Thoracic aorta (tissue), 2 donors: ENCODE measurements at regions not wholly inside any gene's neighbourhood (a gene's known extent, or its start where the extent isn't known, plus 50 kb on each side); places are given as distances from the start of the nearest gene placed in this dataset.

ENCODE experiments used
- ATAC-seq: fragments of 150-250 bp; one replicate; pipeline ENCODE4 v1.8.0; 2017; ENCODE audit warnings: low read depth; ENCODE audit not compliant: insufficient number of reproducible peaks, low FRiP score
- DNase-seq: peaks from one replicate; pipeline ENCODE4 v3.0.0-alpha.2; 2020; ENCODE audit warnings: low spot score
- H3K27ac ChIP-seq, 2 donors: fragments of 200-600 bp; sonication (generic); 1 replicate in 1 of 2; 2 replicates in 1 of 2; pipeline ENCODE4 v1.5.1; 2016; ENCODE audit warnings: mild to moderate bottlenecking in 2 of 2, moderate library complexity in 2 of 2
- H3K27me3 ChIP-seq: fragments of 200-600 bp; sonication (generic); replicated peaks from 2 replicates; pipeline ENCODE4 v1.6.0; 2016; ENCODE audit warnings: mild to moderate bottlenecking; ENCODE audit not compliant: insufficient read depth
- H3K36me3 ChIP-seq: fragments of 200-600 bp; sonication (generic); one replicate; pipeline ENCODE4 v1.5.1; 2016
- H3K4me1 ChIP-seq, 2 donors: fragments of 200-600 bp; sonication (generic); 1 replicate in 1 of 2; 2 replicates in 1 of 2; pipeline versions ENCODE4 v1.5.1 to v1.6.0; 2016; ENCODE audit warnings: low read depth in 2 of 2, mild to moderate bottlenecking in 1 of 2; ENCODE audit not compliant: control insufficient read depth in 1 of 2
- H3K4me3 ChIP-seq: fragments of 200-600 bp; sonication (generic); 2 replicates; pipeline ENCODE4 v1.5.1; 2016; ENCODE audit warnings: mild to moderate bottlenecking
- H3K9me3 ChIP-seq: fragments of 200-600 bp; sonication (generic); 2 replicates; pipeline ENCODE4 v1.5.1; 2016
- CTCF ChIP-seq: fragments of 200-600 bp; sonication (generic); IDR thresholded peaks from one replicate; pipeline ENCODE4 v1.5.1; 2019; ENCODE audit warnings: antibody characterized with exemption

- Histone ChIP-seq H3K4me1 (peaks cover 0 to 8% of the 10 kb centered on the region in 2 donors), H3K27me3 (no peaks in the 10 kb centered on the region), H3K9me3 (peaks cover 3% of the 10 kb centered on the region), H3K36me3 (no peaks in the 10 kb centered on the region), H3K27ac (no peak overlapping the region), H3K4me3 (no peak overlapping the region)
- DNase-seq (no peak), ATAC-seq (no peak)
- TF ChIP-seq CTCF, result no peak
Measured at GRCh38 chr11:69962152-69962551, 116.0 kb upstream of the ANO1 start.

GRCh38 chr11:69963533-69964246 lies 114.4 kb upstream of the ANO1 start:
- ATAC-seq (no peak), DNase-seq (no peak)
- Histone ChIP-seq H3K27me3 (no peaks in the 10 kb centered on the region), H3K36me3 (no peaks in the 10 kb centered on the region), H3K27ac (peak overlapping the region in 1 of 2 donors; percentile 8), H3K9me3 (peaks cover 3% of the 10 kb centered on the region), H3K4me1 (peaks cover 7 to 23% of the 10 kb centered on the region in 2 donors), H3K4me3 (no peak overlapping the region)
- no peak for TF ChIP-seq CTCF

GRCh38 chr11:69964247-69964643 lies 113.9 kb upstream of the ANO1 start:
- DNase-seq (no peak), ATAC-seq (no peak)
- no peak overlapping the region for H3K4me3 ChIP-seq
- TF ChIP-seq CTCF, result no peak
- H3K4me1 ChIP-seq, result peaks cover 7 to 29% of the 10 kb centered on the region in 2 donors
- H3K9me3 ChIP-seq, result peaks cover under 1% of the 10 kb centered on the region
- no peaks in the 10 kb centered on the region for H3K27me3 ChIP-seq
- H3K27ac ChIP-seq, result no peak overlapping the region
- no peaks in the 10 kb centered on the region for H3K36me3 ChIP-seq

GRCh38 chr11:69965821-69966582 lies 112.1 kb upstream of the ANO1 start:
- H3K4me1 ChIP-seq, result peaks cover 7 to 34% of the 10 kb centered on the region in 2 donors
- no peaks in the 10 kb centered on the region for H3K36me3 ChIP-seq
- no peak for TF ChIP-seq CTCF
- ATAC-seq, result no peak
- DNase-seq, result no peak
- no peaks in the 10 kb centered on the region for H3K27me3 ChIP-seq
- no peaks in the 10 kb centered on the region for H3K9me3 ChIP-seq
- no peak overlapping the region for H3K27ac ChIP-seq
- H3K4me3 ChIP-seq, result no peak overlapping the region

DNA sequence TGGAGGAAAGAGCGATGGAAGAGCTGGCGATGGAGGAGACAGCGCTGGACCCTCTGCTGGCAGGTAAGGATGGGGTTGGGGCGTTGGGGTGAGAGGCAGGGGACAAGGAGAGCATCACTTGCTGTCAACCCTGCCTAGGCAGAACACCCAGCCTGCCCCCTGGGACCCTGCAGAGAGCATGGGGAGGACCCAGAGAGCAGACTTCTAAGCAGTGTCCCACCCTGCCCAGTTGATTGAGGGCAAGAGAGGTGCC lies 111.6 kb upstream of the ANO1 start:
- no peak overlapping the region for H3K4me3 ChIP-seq
- TF ChIP-seq CTCF, result no peak
- DNase-seq (no peak), ATAC-seq (no peak)
- H3K9me3 ChIP-seq, result no peaks in the 10 kb centered on the region
- no peak overlapping the region for H3K27ac ChIP-seq
- H3K27me3 ChIP-seq, result no peaks in the 10 kb centered on the region
- H3K36me3 ChIP-seq, result no peaks in the 10 kb centered on the region
- peaks cover 7 to 34% of the 10 kb centered on the region in 2 donors for H3K4me1 ChIP-seq
